ENCODE measurements at regions not wholly inside any gene's neighbourhood (a gene's known extent, or its start where the extent isn't known, plus 50 kb on each side); places are given as distances from the start of the nearest gene placed in this dataset.
A peak's percentile ranks its signal among the peaks of the same experiment; 100 is the strongest.

DNA sequence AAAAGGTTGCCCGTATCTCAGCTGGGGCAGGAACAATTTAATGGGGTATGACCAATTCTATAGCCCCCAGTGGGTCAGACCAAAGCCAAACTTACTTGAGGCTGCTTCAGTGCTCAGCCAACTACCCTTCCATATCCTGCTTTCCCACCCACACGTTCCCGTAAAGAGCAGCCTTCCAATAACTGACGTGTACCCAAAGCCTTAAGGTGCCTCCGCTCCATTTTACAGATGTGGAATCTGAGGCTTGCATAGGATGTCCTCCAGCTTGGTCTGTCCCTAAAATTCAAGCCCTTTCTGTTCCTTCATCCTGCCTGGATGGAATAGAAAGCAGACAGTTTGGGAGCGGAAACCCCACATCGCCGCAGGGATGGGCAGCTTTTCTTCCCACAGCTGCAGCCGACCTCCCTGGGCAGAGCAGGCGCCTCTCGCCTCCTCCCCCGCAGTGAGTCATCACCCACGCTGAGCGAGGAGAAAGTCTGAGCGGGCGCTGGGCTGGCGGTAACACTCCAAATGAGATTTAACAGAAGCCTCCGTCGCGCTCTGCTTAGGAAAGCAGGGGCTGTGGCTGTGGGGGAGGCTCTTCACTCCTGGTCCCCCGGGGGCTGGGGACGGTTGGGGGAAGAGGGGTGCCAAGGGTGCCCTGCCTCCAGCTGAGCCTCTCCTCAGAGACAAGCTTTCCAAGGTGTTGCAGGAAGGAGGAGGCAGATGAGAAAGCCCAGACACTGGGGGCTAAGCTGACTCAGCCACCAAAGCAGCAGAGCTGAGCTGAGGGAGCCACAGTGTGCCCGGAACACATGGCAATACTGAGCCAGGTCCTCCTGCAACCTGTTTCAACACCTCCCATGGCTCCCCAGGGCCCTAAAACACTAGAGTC is 57.8 kb upstream of the HRH1 start (continued):
- no peak for TF ChIP-seq ZNF114 (tag by site-specific recombination; IDR thresholded peaks at IDR 0.05)
- TF ChIP-seq ZSCAN16 (tag by site-specific recombination; IDR thresholded peaks at IDR 0.05): no peak
- no peak for TF ChIP-seq ZNF266 (tag by site-specific recombination; IDR thresholded peaks at IDR 0.05; ENCODE audit: low read depth)
- no peak for TF ChIP-seq GLI2 (tag by site-specific recombination; IDR thresholded peaks at IDR 0.05; ENCODE audit: borderline replicate concordance, low read depth)
- TF ChIP-seq ZNF121 (tag by site-specific recombination; IDR thresholded peaks at IDR 0.05): no peak
- peak; percentile 51 for TF ChIP-seq ZXDB (tag by site-specific recombination; IDR thresholded peaks at IDR 0.05)
- TF ChIP-seq KLF8 (tag by site-specific recombination; IDR thresholded peaks at IDR 0.05): peak; percentile 57
- peak; percentile 63; the same call in 1 of the 2 replicates for TF ChIP-seq ZBTB48 (tag by site-specific recombination; IDR thresholded peaks at IDR 0.05)
- TF ChIP-seq GLIS1 (tag by site-specific recombination; IDR thresholded peaks at IDR 0.05): peak; percentile 98
- peak; percentile 84 for TF ChIP-seq ZBTB17 (tag by site-specific recombination; IDR thresholded peaks at IDR 0.05)
- TF ChIP-seq, protein P1, sequence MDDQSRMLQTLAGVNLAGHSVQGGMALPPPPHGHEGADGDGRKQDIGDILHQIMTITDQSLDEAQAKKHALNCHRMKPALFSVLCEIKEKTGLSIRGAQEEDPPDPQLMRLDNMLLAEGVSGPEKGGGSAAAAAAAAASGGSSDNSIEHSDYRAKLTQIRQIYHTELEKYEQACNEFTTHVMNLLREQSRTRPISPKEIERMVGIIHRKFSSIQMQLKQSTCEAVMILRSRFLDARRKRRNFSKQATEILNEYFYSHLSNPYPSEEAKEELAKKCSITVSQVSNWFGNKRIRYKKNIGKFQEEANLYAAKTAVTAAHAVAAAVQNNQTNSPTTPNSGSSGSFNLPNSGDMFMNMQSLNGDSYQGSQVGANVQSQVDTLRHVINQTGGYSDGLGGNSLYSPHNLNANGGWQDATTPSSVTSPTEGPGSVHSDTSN (CRISPR knock-in tag; IDR thresholded peaks at IDR 0.05): 0 out of 2 replicates have a peak, but pooled peaks have one; percentile 31
- TF ChIP-seq ZNF366 (tag by site-specific recombination; conservative IDR thresholded peaks at IDR 0.05): peak; percentile 70
- TF ChIP-seq, protein P2, sequence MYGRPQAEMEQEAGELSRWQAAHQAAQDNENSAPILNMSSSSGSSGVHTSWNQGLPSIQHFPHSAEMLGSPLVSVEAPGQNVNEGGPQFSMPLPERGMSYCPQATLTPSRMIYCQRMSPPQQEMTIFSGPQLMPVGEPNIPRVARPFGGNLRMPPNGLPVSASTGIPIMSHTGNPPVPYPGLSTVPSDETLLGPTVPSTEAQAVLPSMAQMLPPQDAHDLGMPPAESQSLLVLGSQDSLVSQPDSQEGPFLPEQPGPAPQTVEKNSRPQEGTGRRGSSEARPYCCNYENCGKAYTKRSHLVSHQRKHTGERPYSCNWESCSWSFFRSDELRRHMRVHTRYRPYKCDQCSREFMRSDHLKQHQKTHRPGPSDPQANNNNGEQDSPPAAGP (tag by site-specific recombination; IDR thresholded peaks at IDR 0.05): 0 out of 2 replicates have a peak, but pooled peaks have one; percentile 11
- no peak for TF ChIP-seq ZNF510 (tag by site-specific recombination; IDR thresholded peaks at IDR 0.05; ENCODE audit: insufficient replicate concordance)
- TF ChIP-seq ZNF843 (tag by site-specific recombination; IDR thresholded peaks at IDR 0.05): 0 out of 2 replicates have a peak, but pooled peaks have one; percentile 16
- no peak for TF ChIP-seq RBAK (tag by site-specific recombination; IDR thresholded peaks at IDR 0.05)
- no peak for TF ChIP-seq KLF1 (tag by site-specific recombination; IDR thresholded peaks at IDR 0.05)
- TF ChIP-seq ZNF423 (tag by site-specific recombination; IDR thresholded peaks at IDR 0.05): 0 out of 2 replicates have a peak, but pooled peaks have one; percentile 55
- 0 out of 2 replicates have a peak, but pooled peaks have one; percentile 22 for TF ChIP-seq ZBTB8A (tag by site-specific recombination; IDR thresholded peaks at IDR 0.05)
- TF ChIP-seq, protein P3, sequence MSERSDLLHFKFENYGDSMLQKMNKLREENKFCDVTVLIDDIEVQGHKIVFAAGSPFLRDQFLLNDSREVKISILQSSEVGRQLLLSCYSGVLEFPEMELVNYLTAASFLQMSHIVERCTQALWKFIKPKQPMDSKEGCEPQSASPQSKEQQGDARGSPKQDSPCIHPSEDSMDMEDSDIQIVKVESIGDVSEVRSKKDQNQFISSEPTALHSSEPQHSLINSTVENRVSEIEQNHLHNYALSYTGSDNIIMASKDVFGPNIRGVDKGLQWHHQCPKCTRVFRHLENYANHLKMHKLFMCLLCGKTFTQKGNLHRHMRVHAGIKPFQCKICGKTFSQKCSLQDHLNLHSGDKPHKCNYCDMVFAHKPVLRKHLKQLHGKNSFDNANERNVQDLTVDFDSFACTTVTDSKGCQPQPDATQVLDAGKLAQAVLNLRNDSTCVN (tag by site-specific recombination; optimal IDR thresholded peaks at IDR 0.05): peak; percentile 24

DNA sequence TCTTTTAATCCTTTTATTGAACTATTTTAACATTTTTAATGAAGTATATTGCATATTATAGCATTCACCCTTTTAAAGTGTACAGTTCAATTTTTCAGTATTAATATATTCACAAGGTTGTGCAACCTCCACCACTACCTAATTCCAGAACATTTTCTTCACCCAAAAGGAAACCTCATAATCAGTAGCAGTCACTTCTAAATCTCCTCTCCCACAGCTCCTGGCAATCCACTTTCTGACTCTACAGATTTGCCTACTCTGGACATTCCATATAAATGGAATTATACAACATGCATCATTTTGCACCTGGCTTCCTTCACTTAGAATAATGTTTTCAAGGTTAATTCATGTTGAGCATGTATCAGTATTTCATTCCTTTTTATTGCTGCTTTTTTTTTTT is 55.0 kb upstream of the HRH1 start:
- ChIA-PET POLR2A (no interaction called here), CTCF (interaction anchor here (0.6 to 4.5 kb wide), 3 partner anchors 27 to 84 kb away, joined by 3 to 26 read pairs (median 6); no protein-coding TSS in a partner anchor)
- Histone ChIP-seq H3K36me3 (ENCODE audit: control insufficient read depth in 2 of 2, insufficient read depth in 1 of 2, low read length in 2 of 2) (no peaks in the 10 kb centered on the region), H3K4me1 (ENCODE audit: control insufficient read depth, insufficient read depth, low read length) (0 out of 2 replicates have a peak, but pooled peaks cover 2% of the 10 kb centered on the region), H3K27ac (ENCODE audit: extremely low read depth, low read depth, low read length) (no peak overlapping the region), H3K9me3 (ENCODE audit: control insufficient read depth, insufficient read depth, low read depth, low read length) (no peaks in the 10 kb centered on the region), H3K4me3 (ENCODE audit: low read depth, low read length) (no peak overlapping the region)
- TF ChIP-seq SCRT1 (tag by site-specific recombination; IDR thresholded peaks at IDR 0.05; ENCODE audit: borderline replicate concordance) (no peak), ZNF175 (tag by site-specific recombination; IDR thresholded peaks at IDR 0.05) (no peak)
- TF ChIP-seq, protein P4, sequence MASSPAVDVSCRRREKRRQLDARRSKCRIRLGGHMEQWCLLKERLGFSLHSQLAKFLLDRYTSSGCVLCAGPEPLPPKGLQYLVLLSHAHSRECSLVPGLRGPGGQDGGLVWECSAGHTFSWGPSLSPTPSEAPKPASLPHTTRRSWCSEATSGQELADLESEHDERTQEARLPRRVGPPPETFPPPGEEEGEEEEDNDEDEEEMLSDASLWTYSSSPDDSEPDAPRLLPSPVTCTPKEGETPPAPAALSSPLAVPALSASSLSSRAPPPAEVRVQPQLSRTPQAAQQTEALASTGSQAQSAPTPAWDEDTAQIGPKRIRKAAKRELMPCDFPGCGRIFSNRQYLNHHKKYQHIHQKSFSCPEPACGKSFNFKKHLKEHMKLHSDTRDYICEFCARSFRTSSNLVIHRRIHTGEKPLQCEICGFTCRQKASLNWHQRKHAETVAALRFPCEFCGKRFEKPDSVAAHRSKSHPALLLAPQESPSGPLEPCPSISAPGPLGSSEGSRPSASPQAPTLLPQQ (tag by site-specific recombination; IDR thresholded peaks at IDR 0.05): no peak

All from HEK293 (cell line).